Mesenchymal stem cell (in vitro differentiated cells and primary cell): ENCODE measurements at regions not wholly inside any gene's neighbourhood (a gene's known extent, or its start where the extent isn't known, plus 50 kb on each side); places are given as distances from the start of the nearest gene placed in this dataset.
A peak's percentile ranks its signal among the peaks of the same experiment; 100 is the strongest.
"Not testable (repeated sequence)": the region's sequence is repeated elsewhere in the genome, so short reads cannot be mapped to it uniquely, and the experiment has no call there.

Experiments used
- DNase-seq: peaks from one replicate; pipeline ENCODE4 v3.0.0-alpha.2; 2013
- H2AFZ ChIP-seq: one replicate; pipeline ENCODE4 v1.6.1; 2013; ENCODE audit warnings: low read depth, mild to moderate bottlenecking, control low read depth, inconsistent platforms, low read length, moderate library complexity
- H2AK5ac ChIP-seq: 2 replicates; pipeline ENCODE4 v1.6.1; 2013; ENCODE audit warnings: low read length, moderate library complexity, mild to moderate bottlenecking, inconsistent platforms; ENCODE audit not compliant: severe bottlenecking
- H2BK120ac ChIP-seq: one replicate; pipeline ENCODE4 v1.6.1; 2013; ENCODE audit warnings: low read depth, mild to moderate bottlenecking, inconsistent platforms, low read length, moderate library complexity
- H2BK12ac ChIP-seq, 2 experiments: one replicate each; pipeline ENCODE4 v1.6.1; 2013; ENCODE audit warnings: inconsistent platforms in 2 of 2, low read length in 2 of 2, mild to moderate bottlenecking in 2 of 2, moderate library complexity in 2 of 2, control low read depth in 1 of 2
- H2BK15ac ChIP-seq: one replicate; pipeline ENCODE4 v1.6.1; 2013; ENCODE audit warnings: mild to moderate bottlenecking, low read depth, inconsistent platforms; ENCODE audit not compliant: poor library complexity, severe bottlenecking
- H2BK5ac ChIP-seq: 2 replicates; pipeline ENCODE4 v1.6.1; 2013; ENCODE audit warnings: low read depth, mild to moderate bottlenecking, low read length, control low read depth, inconsistent platforms; ENCODE audit not compliant: poor library complexity, severe bottlenecking
- H3K14ac ChIP-seq, 2 experiments: one replicate each; pipeline ENCODE4 v1.6.1; 2013; ENCODE audit warnings: inconsistent platforms in 2 of 2, low read length in 2 of 2, control low read depth in 1 of 2, mild to moderate bottlenecking in 1 of 2, moderate library complexity in 1 of 2
- H3K18ac ChIP-seq, 2 experiments: one replicate each; pipeline ENCODE4 v1.6.1; 2013; ENCODE audit warnings: inconsistent platforms in 2 of 2, low read length in 2 of 2, control low read depth in 1 of 2, low read depth in 1 of 2, mild to moderate bottlenecking in 1 of 2
- H3K23ac ChIP-seq, 2 experiments: one replicate each; pipeline ENCODE4 v1.6.1; 2013; ENCODE audit warnings: inconsistent platforms in 2 of 2, low read length in 2 of 2, mild to moderate bottlenecking in 2 of 2, moderate library complexity in 2 of 2, control low read depth in 1 of 2
- H3K27ac ChIP-seq: 2 replicates; pipeline ENCODE4 v1.5.1; 2013; ENCODE audit warnings: mild to moderate bottlenecking, moderate library complexity, low read length, control low read depth, inconsistent platforms; ENCODE audit not compliant: poor library complexity, severe bottlenecking
- H3K27me3 ChIP-seq, 2 experiments: 2 replicates each; pipeline versions ENCODE4 v1.6.1 to v1.7.0; 2013; ENCODE audit warnings: low read length in 2 of 2, mild to moderate bottlenecking in 2 of 2, moderate library complexity in 2 of 2, control low read depth in 1 of 2, inconsistent platforms in 1 of 2; ENCODE audit not compliant: control insufficient read depth in 1 of 2, insufficient read depth in 1 of 2
- H3K36me3 ChIP-seq, 2 experiments: 2 replicates each; pipeline versions ENCODE4 v1.6.1 to v1.7.0; 2013; ENCODE audit warnings: low read length in 2 of 2, control low read depth in 1 of 2, inconsistent platforms in 1 of 2, low read depth in 1 of 2, mild to moderate bottlenecking in 1 of 2; ENCODE audit not compliant: insufficient read depth in 2 of 2, control insufficient read depth in 1 of 2
- H3K4ac ChIP-seq, 2 experiments: one replicate each; pipeline ENCODE4 v1.6.1; 2013; ENCODE audit warnings: inconsistent platforms in 2 of 2, low read length in 2 of 2, mild to moderate bottlenecking in 2 of 2, moderate library complexity in 2 of 2, control low read depth in 1 of 2, low read depth in 1 of 2
- H3K4me1 ChIP-seq: 2 replicates; pipeline ENCODE4 v1.6.1; 2013; ENCODE audit warnings: low read depth, low read length, control low read depth; ENCODE audit not compliant: control insufficient read depth, insufficient read depth
- H3K4me2 ChIP-seq: 2 replicates; pipeline ENCODE4 v1.6.1; 2013; ENCODE audit warnings: low read length, mild to moderate bottlenecking, inconsistent platforms; ENCODE audit not compliant: poor library complexity, severe bottlenecking
- H3K4me3 ChIP-seq, 2 experiments: 2 replicates each; pipeline versions ENCODE4 v1.5.1 to v1.7.0; 2013; ENCODE audit warnings: low read length in 2 of 2, mild to moderate bottlenecking in 2 of 2, control low read depth in 1 of 2, low read depth in 1 of 2; ENCODE audit not compliant: insufficient read depth in 1 of 2
- H3K79me1 ChIP-seq: replicated peaks from 2 replicates; pipeline ENCODE4 v1.6.1; 2013; ENCODE audit warnings: mild to moderate bottlenecking, control low read depth, low read length, inconsistent platforms; ENCODE audit not compliant: poor library complexity, severe bottlenecking
- H3K9ac ChIP-seq: 2 replicates; pipeline ENCODE4 v1.7.0; 2013; ENCODE audit warnings: mild to moderate bottlenecking, low read length, moderate library complexity
- H3K9me3 ChIP-seq: 2 replicates; pipeline ENCODE4 v1.7.0; 2013; ENCODE audit warnings: mild to moderate bottlenecking, low read length; ENCODE audit not compliant: control insufficient read depth
- H4K8ac ChIP-seq: one replicate; pipeline ENCODE4 v1.6.1; 2013; ENCODE audit warnings: inconsistent platforms, mild to moderate bottlenecking, low read length, moderate library complexity
- H4K91ac ChIP-seq: one replicate; pipeline ENCODE4 v1.6.1; 2013; ENCODE audit warnings: mild to moderate bottlenecking, low read length, inconsistent platforms
- WGBS: methylation state at CpG from one replicate; pipeline ENCODE4 v1.1.7; 2013; ENCODE audit warnings: mixed read lengths; 5-methylcytosine and 5-hydroxymethylcytosine counted together

- DNase-seq: no peak
- no peak overlapping the region for H3K14ac ChIP-seq
- no peak overlapping the region for H3K4ac ChIP-seq
- H2BK120ac ChIP-seq: no peak overlapping the region
- H2BK12ac ChIP-seq: no peak overlapping the region
- peaks cover 0 to 21% of the 10 kb centered on the region in 2 experiments for H3K27me3 ChIP-seq
- H2AK5ac ChIP-seq: no peak overlapping the region
- H3K9me3 ChIP-seq: no peaks in the 10 kb centered on the region
- H2BK5ac ChIP-seq: no peak overlapping the region
- 81% methylated on average over 5 of the region's 5 CpGs for WGBS
- no peak overlapping the region for H3K9ac ChIP-seq
- H4K8ac ChIP-seq: no peak overlapping the region
- no peak overlapping the region for H3K4me2 ChIP-seq
- no peak overlapping the region for H4K91ac ChIP-seq
- no peak overlapping the region for H3K27ac ChIP-seq
- H3K4me3 ChIP-seq: no peak overlapping the region
- no peak overlapping the region for H2BK15ac ChIP-seq
- H3K23ac ChIP-seq: no peak overlapping the region
- no peaks in the 10 kb centered on the region for H3K79me1 ChIP-seq
- no peak overlapping the region for H2AFZ ChIP-seq
- H3K18ac ChIP-seq: no peak overlapping the region
- H3K4me1 ChIP-seq: no peaks in the 10 kb centered on the region
- H3K36me3 ChIP-seq: no peaks in the 10 kb centered on the region
Observed at GRCh38 chr16:19960183-19960582, 75.5 kb upstream of the GPRC5B start.

- H3K23ac ChIP-seq: no peak overlapping the region
- no peak overlapping the region for H3K9ac ChIP-seq
- no peak overlapping the region for H2BK120ac ChIP-seq
- no peaks in the 10 kb centered on the region for H3K36me3 ChIP-seq
- H3K27me3 ChIP-seq: peaks cover 0 to 21% of the 10 kb centered on the region in 2 experiments
- H2BK12ac ChIP-seq: no peak overlapping the region
- H2AFZ ChIP-seq: no peak overlapping the region
- no peak overlapping the region for H3K27ac ChIP-seq
- H3K18ac ChIP-seq: no peak overlapping the region
- H3K4ac ChIP-seq: no peak overlapping the region
- H3K79me1 ChIP-seq: no peaks in the 10 kb centered on the region
- no peak for DNase-seq
- peak overlapping the region in 1 of 2 experiments; percentile 48 for H3K14ac ChIP-seq
- no peak overlapping the region for H2BK15ac ChIP-seq
- 59% methylated on average over 5 of the region's 5 CpGs for WGBS
- no peaks in the 10 kb centered on the region for H3K4me1 ChIP-seq
- H4K8ac ChIP-seq: no peak overlapping the region
- no peak overlapping the region for H3K4me2 ChIP-seq
- no peak overlapping the region for H4K91ac ChIP-seq
- no peaks in the 10 kb centered on the region for H3K9me3 ChIP-seq
- H2AK5ac ChIP-seq: no peak overlapping the region
- H2BK5ac ChIP-seq: no peak overlapping the region
- H3K4me3 ChIP-seq: no peak overlapping the region
Observed at GRCh38 chr16:19959736-19960135, 75.1 kb upstream of the GPRC5B start.

DNA sequence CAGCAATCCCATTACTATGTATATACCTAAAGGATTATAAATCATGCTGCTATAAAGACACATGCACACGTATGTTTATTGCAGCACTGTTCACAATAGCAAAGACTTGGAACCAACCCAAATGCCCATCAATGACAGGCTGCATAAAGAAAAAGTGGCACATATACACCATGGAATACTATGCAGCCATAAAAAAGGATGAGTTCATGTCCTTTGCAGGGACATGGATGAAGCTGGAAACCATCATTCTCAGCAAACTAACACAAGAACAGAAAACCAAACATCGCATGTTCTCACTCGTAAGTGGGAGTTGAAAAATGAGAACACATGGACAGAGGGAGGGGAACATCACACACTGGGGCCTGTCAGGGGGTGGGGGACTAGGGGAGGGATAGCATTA is 71.2 kb upstream of the GPRC5B start:
- not testable (repeated sequence) for H3K27ac ChIP-seq, H3K9ac ChIP-seq, H4K91ac ChIP-seq, H3K4me2 ChIP-seq, H2AK5ac ChIP-seq, H2BK5ac ChIP-seq, H2AFZ ChIP-seq, H3K18ac ChIP-seq, H3K14ac ChIP-seq, H2BK15ac ChIP-seq, H4K8ac ChIP-seq, H3K4ac ChIP-seq, H3K4me3 ChIP-seq, H2BK120ac ChIP-seq, H3K23ac ChIP-seq, DNase-seq, H3K36me3 ChIP-seq, H3K9me3 ChIP-seq, H3K4me1 ChIP-seq, H3K79me1 ChIP-seq, H2BK12ac ChIP-seq
- WGBS: 96% methylated on average over 3 of the region's 3 CpGs
- H3K27me3 ChIP-seq: peaks cover 0 to 26% of the 10 kb centered on the region in 2 experiments

GRCh38 chr16:19955084-19955483 is 70.4 kb upstream of the GPRC5B start:
- H3K9ac ChIP-seq, H3K23ac ChIP-seq, H3K36me3 ChIP-seq, H3K18ac ChIP-seq, H3K4ac ChIP-seq, H3K27ac ChIP-seq, H2AK5ac ChIP-seq, H2BK12ac ChIP-seq, H4K91ac ChIP-seq, DNase-seq, H2AFZ ChIP-seq, H3K9me3 ChIP-seq, H2BK5ac ChIP-seq, H3K14ac ChIP-seq, H3K4me3 ChIP-seq, H3K79me1 ChIP-seq, H4K8ac ChIP-seq, H3K4me2 ChIP-seq, H2BK15ac ChIP-seq, H2BK120ac ChIP-seq, H3K4me1 ChIP-seq: not testable (repeated sequence)
- peaks cover 0 to 24% of the 10 kb centered on the region in 2 experiments for H3K27me3 ChIP-seq
- WGBS: 56% methylated on average over 3 of the region's 3 CpGs
